Thyroid gland (tissue), 4 donors: ENCODE measurements at regions not wholly inside any gene's neighbourhood (a gene's known extent, or its start where the extent isn't known, plus 50 kb on each side); places are given as distances from the start of the nearest gene placed in this dataset.
"Not testable (repeated sequence)": the region's sequence is repeated elsewhere in the genome, so short reads cannot be mapped to it uniquely, and the experiment has no call there.

ENCODE experiments used
- DNase-seq, 2 donors: peaks; one replicate each; pipeline ENCODE4 v3.0.0-alpha.2; 2019
- H3K27ac ChIP-seq, 3 donors: fragments of 200-600 bp; sonication (generic); 1 replicate in 2 of 3; 2 replicates in 1 of 3; pipeline ENCODE4 v1.5.1; 2016 to 2019; ENCODE audit warnings: mild to moderate bottlenecking in 1 of 3, moderate library complexity in 1 of 3
- H3K27me3 ChIP-seq: fragments of 200-600 bp; sonication (generic); one replicate; pipeline ENCODE4 v1.5.1; 2019
- H3K36me3 ChIP-seq, 2 donors: fragments of 200-600 bp; sonication (generic); one replicate each; pipeline ENCODE4 v1.5.1; 2016 to 2019
- H3K4me1 ChIP-seq, 2 donors: fragments of 200-600 bp; sonication (generic); one replicate each; pipeline ENCODE4 v1.5.1; 2017 to 2019
- H3K4me3 ChIP-seq, 3 donors: fragments of 200-600 bp; sonication (generic); replicated peaks in 1 of 3; 1 replicate in 2 of 3; 2 replicates in 1 of 3; pipeline ENCODE4 v1.5.1; 2016; ENCODE audit warnings: mild to moderate bottlenecking in 1 of 3
- H3K9me3 ChIP-seq: fragments of 200-600 bp; sonication (generic); one replicate; pipeline ENCODE4 v1.5.1; 2017
- POLR2A ChIP-seq, 2 donors: fragments of 450-650 bp; IDR thresholded peaks; one replicate each; pipeline ENCODE4 v1.6.1; 2017; ENCODE audit warnings: antibody characterized with exemption in 2 of 2, mild to moderate bottlenecking in 2 of 2, moderate library complexity in 1 of 2
- WGBS, 2 donors: methylation state at CpG; one replicate each; pipeline ENCODE4 v1.1.5; 2017; 5-methylcytosine and 5-hydroxymethylcytosine counted together
- intact Hi-C: fragments of 100-400 bp; cut with DNase I; formaldehyde crosslinking; loops from one replicate; pipeline ENCODE4 v1.15.1; 2023
- TF ChIP-seq, protein P1 (sequence below), 6 experiments: fragments of 200-600 bp in 3 of 6; fragments of 450-650 bp in 3 of 6; sonication (generic) in 3 of 6; IDR thresholded peaks; one replicate each; pipeline ENCODE4 v1.5.1; 2016 to 2019; ENCODE audit warnings: antibody characterized with exemption in 6 of 6, mild to moderate bottlenecking in 2 of 6, inconsistent platforms in 1 of 6, moderate library complexity in 1 of 6

DNA sequence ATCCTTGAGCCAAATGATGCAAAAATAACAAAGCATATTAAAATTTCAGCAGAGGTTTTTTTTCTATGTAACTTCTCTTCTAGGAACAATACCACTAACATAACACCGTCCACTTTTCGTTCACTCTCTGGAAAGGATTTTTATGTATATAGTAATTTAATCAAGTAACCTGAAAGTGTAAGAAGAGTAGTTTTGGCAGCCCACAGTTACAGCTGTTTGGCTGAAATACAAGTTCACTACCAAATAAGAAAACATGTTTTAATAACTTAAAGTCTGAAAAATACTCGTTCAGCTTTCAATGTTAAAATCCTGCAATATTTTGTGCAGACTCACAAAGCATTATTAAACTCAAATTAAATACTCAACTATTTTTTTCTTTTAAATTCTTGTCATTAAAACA, 896.8 kb upstream of the ADGRL4 start:
- WGBS, 2 donors: 51 to 73% methylated on average over 3 of the region's 3 CpGs
- intact Hi-C loops: no loop called here
- no peak for TF ChIP-seq POLR2A (IDR thresholded peaks at IDR 0.05)
- TF ChIP-seq, protein P1, sequence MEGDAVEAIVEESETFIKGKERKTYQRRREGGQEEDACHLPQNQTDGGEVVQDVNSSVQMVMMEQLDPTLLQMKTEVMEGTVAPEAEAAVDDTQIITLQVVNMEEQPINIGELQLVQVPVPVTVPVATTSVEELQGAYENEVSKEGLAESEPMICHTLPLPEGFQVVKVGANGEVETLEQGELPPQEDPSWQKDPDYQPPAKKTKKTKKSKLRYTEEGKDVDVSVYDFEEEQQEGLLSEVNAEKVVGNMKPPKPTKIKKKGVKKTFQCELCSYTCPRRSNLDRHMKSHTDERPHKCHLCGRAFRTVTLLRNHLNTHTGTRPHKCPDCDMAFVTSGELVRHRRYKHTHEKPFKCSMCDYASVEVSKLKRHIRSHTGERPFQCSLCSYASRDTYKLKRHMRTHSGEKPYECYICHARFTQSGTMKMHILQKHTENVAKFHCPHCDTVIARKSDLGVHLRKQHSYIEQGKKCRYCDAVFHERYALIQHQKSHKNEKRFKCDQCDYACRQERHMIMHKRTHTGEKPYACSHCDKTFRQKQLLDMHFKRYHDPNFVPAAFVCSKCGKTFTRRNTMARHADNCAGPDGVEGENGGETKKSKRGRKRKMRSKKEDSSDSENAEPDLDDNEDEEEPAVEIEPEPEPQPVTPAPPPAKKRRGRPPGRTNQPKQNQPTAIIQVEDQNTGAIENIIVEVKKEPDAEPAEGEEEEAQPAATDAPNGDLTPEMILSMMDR (IDR thresholded peaks at IDR 0.05): no peak

DNA sequence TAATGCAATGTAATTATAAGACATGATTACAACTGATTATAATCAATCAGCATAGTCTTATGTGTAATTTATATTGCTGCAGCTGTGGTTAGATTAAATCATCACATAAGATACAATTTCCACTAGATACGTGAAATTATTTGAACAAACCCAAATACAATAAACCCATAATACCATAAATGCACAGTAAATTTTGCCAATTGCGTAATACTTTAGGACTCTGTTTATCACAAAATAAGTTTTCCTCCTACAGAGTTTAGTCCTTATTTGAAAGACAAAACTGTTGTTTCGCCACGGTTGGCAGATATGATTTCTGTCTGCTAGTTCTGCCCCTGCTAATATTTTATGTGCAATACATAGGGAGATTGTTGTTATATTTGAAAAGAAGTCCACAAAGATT, 895.9 kb upstream of the ADGRL4 start:
- no peaks in the 10 kb centered on the region for H3K27me3 ChIP-seq

More for the DNA sequence above, 896.8 kb upstream of the ADGRL4 start:
- H3K4me1 ChIP-seq: no peaks in the 10 kb centered on the region
- no peak overlapping the region for H3K27ac ChIP-seq
- no peak overlapping the region for H3K4me3 ChIP-seq
- H3K36me3 ChIP-seq: no peaks in the 10 kb centered on the region
- no peaks in the 10 kb centered on the region for H3K27me3 ChIP-seq
- DNase-seq: no peak
- H3K9me3 ChIP-seq: no peaks in the 10 kb centered on the region

DNA sequence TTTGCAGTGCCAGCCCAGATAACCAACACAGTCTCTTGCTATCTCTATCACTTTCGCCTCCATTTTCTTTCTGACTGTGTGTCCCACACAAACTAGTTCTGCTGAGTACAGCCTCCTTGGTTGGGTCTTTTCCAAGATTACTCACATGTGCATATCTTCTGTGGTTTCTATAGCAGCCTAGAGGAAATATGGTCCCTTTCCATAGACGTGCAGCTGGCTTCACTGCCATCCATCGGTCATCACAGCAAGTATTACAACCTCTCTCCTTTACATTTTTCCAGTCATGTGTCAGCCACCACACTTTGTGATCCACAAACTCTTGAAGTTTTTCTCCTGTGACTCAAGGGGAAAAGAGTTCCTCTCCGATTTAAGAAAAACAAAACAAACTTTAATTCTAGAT, 893.4 kb upstream of the ADGRL4 start:
- Histone ChIP-seq H3K9me3 (no peaks in the 10 kb centered on the region), H3K36me3 (no peaks in the 10 kb centered on the region), H3K4me3 (no peak overlapping the region), H3K4me1 (peaks cover 0 to 5% of the 10 kb centered on the region in 2 donors), H3K27ac (no peak overlapping the region), H3K27me3 (no peaks in the 10 kb centered on the region)
- WGBS, 2 donors: 84 to 87% methylated on average over 4 of the region's 4 CpGs
- TF ChIP-seq, protein P1 (IDR thresholded peaks at IDR 0.05): no peak
- no peak for TF ChIP-seq POLR2A (IDR thresholded peaks at IDR 0.05)
- intact Hi-C loops: no loop called here
- DNase-seq: no peak

More for the DNA sequence above, 895.9 kb upstream of the ADGRL4 start:
- no peak overlapping the region for H3K27ac ChIP-seq
- intact Hi-C loops: no loop called here
- no peak for DNase-seq
- H3K4me3 ChIP-seq: no peak overlapping the region
- 94 to 95% methylated on average over 4 of the region's 4 CpGs for WGBS, 2 donors
- TF ChIP-seq, protein P1 (IDR thresholded peaks at IDR 0.05): no peak
- TF ChIP-seq POLR2A (IDR thresholded peaks at IDR 0.05): no peak
- no peaks in the 10 kb centered on the region for H3K4me1 ChIP-seq
- H3K36me3 ChIP-seq: no peaks in the 10 kb centered on the region
- no peaks in the 10 kb centered on the region for H3K9me3 ChIP-seq

DNA sequence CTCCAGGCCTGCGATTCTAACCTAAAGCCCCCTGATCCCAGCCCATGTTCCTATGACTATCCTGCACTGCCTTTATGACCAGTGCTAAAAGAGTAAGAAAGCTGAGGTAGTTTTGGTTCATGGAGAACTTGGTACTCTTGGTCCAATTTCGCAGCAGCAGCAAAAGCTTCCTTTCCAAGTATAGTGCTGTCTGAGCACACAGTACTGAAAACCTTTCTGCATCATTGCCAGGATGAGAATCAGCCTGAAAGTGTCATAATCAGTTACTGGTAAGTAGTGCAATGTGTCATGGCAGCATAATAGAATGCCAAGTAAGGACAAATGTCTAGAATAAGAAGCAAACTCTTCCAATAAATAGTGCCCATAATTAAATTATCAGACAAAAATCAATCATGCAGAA, 889.6 kb upstream of the ADGRL4 start:
- 75 to 82% methylated on average over 2 of the region's 2 CpGs for WGBS, 2 donors
- H3K27ac ChIP-seq: peak overlapping the region in 1 of 3 donors; percentile 2
- peaks cover 0 to 5% of the 10 kb centered on the region in 2 donors for H3K4me1 ChIP-seq
- no peaks in the 10 kb centered on the region for H3K36me3 ChIP-seq
- intact Hi-C loops: no loop called here
- TF ChIP-seq, protein P1 (IDR thresholded peaks at IDR 0.05): no peak
- TF ChIP-seq POLR2A (IDR thresholded peaks at IDR 0.05): no peak
- no peaks in the 10 kb centered on the region for H3K27me3 ChIP-seq
- DNase-seq: no peak
- no peak overlapping the region for H3K4me3 ChIP-seq
- no peaks in the 10 kb centered on the region for H3K9me3 ChIP-seq

DNA sequence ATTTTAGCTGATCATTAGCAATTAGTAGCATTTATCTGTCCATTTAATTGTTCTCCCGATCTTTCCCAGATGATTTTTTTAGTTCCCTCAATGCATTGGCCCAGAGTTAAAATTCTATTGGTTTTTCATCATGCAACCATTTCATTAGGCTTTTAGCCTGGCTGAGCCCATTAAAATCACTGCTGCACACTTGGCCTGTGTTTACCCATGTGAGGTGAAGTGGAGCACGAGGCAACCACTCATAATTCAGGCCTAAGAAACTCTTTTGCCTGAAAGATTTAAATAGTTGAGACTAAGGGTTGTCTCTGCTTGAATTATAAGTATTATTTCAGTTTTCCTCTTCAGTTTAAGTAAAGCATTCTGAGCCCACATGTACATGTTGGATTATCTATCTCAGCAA, 889.0 kb upstream of the ADGRL4 start:
- TF ChIP-seq POLR2A (IDR thresholded peaks at IDR 0.05): no peak
- TF ChIP-seq, protein P1 (IDR thresholded peaks at IDR 0.05): no peak
- intact Hi-C loops: no loop called here

DNA sequence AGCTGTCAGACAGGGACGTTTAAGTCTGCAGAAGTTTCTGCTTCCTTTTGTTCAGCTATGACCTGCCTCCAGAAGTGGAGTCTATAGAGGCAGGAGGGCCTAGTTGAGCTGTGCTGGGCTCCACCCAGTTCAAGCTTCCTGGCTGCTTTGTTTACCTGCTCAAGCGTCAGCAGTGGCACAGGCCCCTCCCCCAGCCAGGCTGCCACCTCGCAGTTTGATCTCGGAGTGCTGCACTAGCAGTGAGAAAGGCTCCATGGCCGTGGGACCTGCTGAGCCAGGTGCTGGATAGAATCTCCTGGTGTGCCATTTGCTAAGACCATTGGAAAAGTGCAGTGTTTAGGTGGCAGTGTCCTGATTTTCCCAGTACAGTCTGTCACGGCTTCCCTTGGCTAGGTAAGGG, 887.6 kb upstream of the ADGRL4 start:
- H3K9me3 ChIP-seq, H3K4me3 ChIP-seq, H3K27ac ChIP-seq, DNase-seq, H3K4me1 ChIP-seq, intact Hi-C loops, H3K27me3 ChIP-seq, H3K36me3 ChIP-seq: not testable (repeated sequence)
- 67 to 87% methylated on average over 3 to 5 of the region's 6 CpGs for WGBS, 2 donors

More for the DNA sequence above, 889.0 kb upstream of the ADGRL4 start:
- Histone ChIP-seq H3K27me3 (no peaks in the 10 kb centered on the region), H3K36me3 (no peaks in the 10 kb centered on the region), H3K4me3 (no peak overlapping the region), H3K27ac (peak overlapping the region in 1 of 3 donors; percentile 2), H3K9me3 (no peaks in the 10 kb centered on the region), H3K4me1 (peaks cover 0 to 5% of the 10 kb centered on the region in 2 donors)
- WGBS, 2 donors: 32 to 40% methylated on average over 2 of the region's 2 CpGs
- peak; percentile 58 to 69 for DNase-seq
